SH-SY5Y (cell line): ENCODE measurements at regions not wholly inside any gene's neighbourhood (a gene's known extent, or its start where the extent isn't known, plus 50 kb on each side); places are given as distances from the start of the nearest gene placed in this dataset.

Experiments used
- GATA2 ChIP-seq: IDR thresholded peaks from 2 replicates; pipeline ENCODE4 v1.6.1; 2011; ENCODE audit warnings: mild to moderate bottlenecking, low read depth, low read length
- GATA3 ChIP-seq: IDR thresholded peaks from 2 replicates; pipeline ENCODE4 v1.6.1; 2011; ENCODE audit warnings: low read depth, mild to moderate bottlenecking, low read length, moderate library complexity

- TF ChIP-seq GATA2 (no peak), GATA3 (no peak)
Observed at GRCh38 chr22:22062306-22062793, 79.8 kb upstream of the TOP3B start.
